A549 (cell line): ENCODE measurements at regions not wholly inside any gene's neighbourhood (a gene's known extent, or its start where the extent isn't known, plus 50 kb on each side); places are given as distances from the start of the nearest gene placed in this dataset.

Experiments
- CEBPB ChIP-seq, 2 experiments: fragments of >200 bp in 1 of 2; sonication (Bioruptor Twin) in 1 of 2; formaldehyde crosslinking in 1 of 2; IDR thresholded peaks; 2 replicates each; pipeline ENCODE4 v1.6.1; 2012 to 2016
- E2F6 ChIP-seq: IDR thresholded peaks from 2 replicates; pipeline ENCODE4 v1.6.1; 2012; ENCODE audit warnings: low read depth, borderline replicate concordance
- PHF8 ChIP-seq: fragments of 200-600 bp; sonication (generic); IDR thresholded peaks from 2 replicates; pipeline ENCODE4 v1.6.1; 2016; ENCODE audit warnings: low read depth, mild to moderate bottlenecking, antibody characterized with exemption, moderate library complexity, borderline replicate concordance
- POLR2A ChIP-seq: IDR thresholded peaks from 2 replicates; pipeline ENCODE4 v1.6.1; 2012; ENCODE audit warnings: mild to moderate bottlenecking, low read length
- RAD21 ChIP-seq, 2 experiments: fragments of >200 bp in 1 of 2; sonication (Bioruptor Twin) in 1 of 2; formaldehyde crosslinking in 1 of 2; IDR thresholded peaks in 1 of 2; conservative IDR thresholded peaks in 1 of 2; 2 replicates in 1 of 2; 3 replicates in 1 of 2; pipeline ENCODE4 v1.6.1; 2012 to 2018; ENCODE audit warnings: inconsistent platforms in 1 of 2
- RNF2 ChIP-seq: fragments of 200-600 bp; sonication (generic); IDR thresholded peaks from 2 replicates; pipeline ENCODE4 v1.6.1; 2016; ENCODE audit warnings: low read depth, mild to moderate bottlenecking, antibody characterized with exemption, moderate library complexity, borderline replicate concordance
- TF ChIP-seq, protein P1 (sequence below): fragments of >200 bp; sonication (Bioruptor Twin); formaldehyde crosslinking; IDR thresholded peaks from 3 replicates; pipeline ENCODE4 v1.5.1; 2016
- TF ChIP-seq, protein P2 (sequence below): fragments of 200-600 bp; sonication (generic); IDR thresholded peaks from 2 replicates; pipeline ENCODE4 v1.6.1; 2016; ENCODE audit warnings: antibody characterized with exemption, mild to moderate bottlenecking, moderate library complexity

DNA sequence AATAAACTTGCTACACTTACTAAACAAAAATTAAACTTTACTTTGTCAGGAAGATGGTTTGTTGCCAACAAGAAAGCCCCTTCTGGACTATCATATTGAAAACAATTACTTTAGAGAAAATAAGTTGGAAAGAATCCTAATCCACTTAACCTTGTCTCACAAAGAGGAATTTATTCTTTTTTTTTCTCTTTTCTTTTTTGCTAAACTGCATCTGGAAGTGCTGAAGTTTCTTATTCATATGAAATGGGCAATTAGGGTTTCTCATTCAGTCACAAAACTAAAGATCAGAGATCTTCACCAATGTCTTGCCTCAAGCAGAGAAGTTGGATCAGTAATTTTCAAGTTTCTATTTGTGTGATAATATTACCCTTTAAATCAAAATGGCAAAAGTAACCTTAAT is 234.9 kb upstream of the AMOT start:
- TF ChIP-seq RNF2 (no peak), PHF8 (no peak), E2F6 (no peak), POLR2A (no peak), RAD21 (conservative IDR thresholded peaks at IDR 0.05 in 1 of 2, IDR thresholded peaks at IDR 0.05 in 1 of 2) (no peak), CEBPB (IDR thresholded peaks at IDR 0.05) (no peak)
- TF ChIP-seq, protein P1, sequence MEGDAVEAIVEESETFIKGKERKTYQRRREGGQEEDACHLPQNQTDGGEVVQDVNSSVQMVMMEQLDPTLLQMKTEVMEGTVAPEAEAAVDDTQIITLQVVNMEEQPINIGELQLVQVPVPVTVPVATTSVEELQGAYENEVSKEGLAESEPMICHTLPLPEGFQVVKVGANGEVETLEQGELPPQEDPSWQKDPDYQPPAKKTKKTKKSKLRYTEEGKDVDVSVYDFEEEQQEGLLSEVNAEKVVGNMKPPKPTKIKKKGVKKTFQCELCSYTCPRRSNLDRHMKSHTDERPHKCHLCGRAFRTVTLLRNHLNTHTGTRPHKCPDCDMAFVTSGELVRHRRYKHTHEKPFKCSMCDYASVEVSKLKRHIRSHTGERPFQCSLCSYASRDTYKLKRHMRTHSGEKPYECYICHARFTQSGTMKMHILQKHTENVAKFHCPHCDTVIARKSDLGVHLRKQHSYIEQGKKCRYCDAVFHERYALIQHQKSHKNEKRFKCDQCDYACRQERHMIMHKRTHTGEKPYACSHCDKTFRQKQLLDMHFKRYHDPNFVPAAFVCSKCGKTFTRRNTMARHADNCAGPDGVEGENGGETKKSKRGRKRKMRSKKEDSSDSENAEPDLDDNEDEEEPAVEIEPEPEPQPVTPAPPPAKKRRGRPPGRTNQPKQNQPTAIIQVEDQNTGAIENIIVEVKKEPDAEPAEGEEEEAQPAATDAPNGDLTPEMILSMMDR = no peak
- TF ChIP-seq, protein P2, sequence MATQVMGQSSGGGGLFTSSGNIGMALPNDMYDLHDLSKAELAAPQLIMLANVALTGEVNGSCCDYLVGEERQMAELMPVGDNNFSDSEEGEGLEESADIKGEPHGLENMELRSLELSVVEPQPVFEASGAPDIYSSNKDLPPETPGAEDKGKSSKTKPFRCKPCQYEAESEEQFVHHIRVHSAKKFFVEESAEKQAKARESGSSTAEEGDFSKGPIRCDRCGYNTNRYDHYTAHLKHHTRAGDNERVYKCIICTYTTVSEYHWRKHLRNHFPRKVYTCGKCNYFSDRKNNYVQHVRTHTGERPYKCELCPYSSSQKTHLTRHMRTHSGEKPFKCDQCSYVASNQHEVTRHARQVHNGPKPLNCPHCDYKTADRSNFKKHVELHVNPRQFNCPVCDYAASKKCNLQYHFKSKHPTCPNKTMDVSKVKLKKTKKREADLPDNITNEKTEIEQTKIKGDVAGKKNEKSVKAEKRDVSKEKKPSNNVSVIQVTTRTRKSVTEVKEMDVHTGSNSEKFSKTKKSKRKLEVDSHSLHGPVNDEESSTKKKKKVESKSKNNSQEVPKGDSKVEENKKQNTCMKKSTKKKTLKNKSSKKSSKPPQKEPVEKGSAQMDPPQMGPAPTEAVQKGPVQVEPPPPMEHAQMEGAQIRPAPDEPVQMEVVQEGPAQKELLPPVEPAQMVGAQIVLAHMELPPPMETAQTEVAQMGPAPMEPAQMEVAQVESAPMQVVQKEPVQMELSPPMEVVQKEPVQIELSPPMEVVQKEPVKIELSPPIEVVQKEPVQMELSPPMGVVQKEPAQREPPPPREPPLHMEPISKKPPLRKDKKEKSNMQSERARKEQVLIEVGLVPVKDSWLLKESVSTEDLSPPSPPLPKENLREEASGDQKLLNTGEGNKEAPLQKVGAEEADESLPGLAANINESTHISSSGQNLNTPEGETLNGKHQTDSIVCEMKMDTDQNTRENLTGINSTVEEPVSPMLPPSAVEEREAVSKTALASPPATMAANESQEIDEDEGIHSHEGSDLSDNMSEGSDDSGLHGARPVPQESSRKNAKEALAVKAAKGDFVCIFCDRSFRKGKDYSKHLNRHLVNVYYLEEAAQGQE = no peak
